ENCODE measurements at regions not wholly inside any gene's neighbourhood (a gene's known extent, or its start where the extent isn't known, plus 50 kb on each side); places are given as distances from the start of the nearest gene placed in this dataset.

- no peaks in the 10 kb centered on the region for H3K36me3 ChIP-seq (ENCODE audit: control insufficient read depth, low read length)
- no peaks in the 10 kb centered on the region for H3K9me3 ChIP-seq (ENCODE audit: control insufficient read depth, insufficient read depth, low read length)
- H3F3A ChIP-seq (ENCODE audit: control insufficient read depth, insufficient read depth) = no peaks in the 10 kb centered on the region
- TF ChIP-seq EZH2phosphoT487 (IDR thresholded peaks at IDR 0.05; ENCODE audit: borderline replicate concordance, low read length) (no peak), CTCF (IDR thresholded peaks at IDR 0.05; ENCODE audit: low read depth, low read length, poor library complexity, severe bottlenecking) (peak; percentile 35)
- no peak overlapping the region for H3K4me3 ChIP-seq (ENCODE audit: low read length)
- H3K9me2 ChIP-seq (replicated peaks; ENCODE audit: control insufficient read depth, low read length) = no peaks in the 10 kb centered on the region
- H4K20me1 ChIP-seq (ENCODE audit: control insufficient read depth, insufficient read depth, low read depth, low read length) = no peaks in the 10 kb centered on the region
- no peaks in the 10 kb centered on the region for H3K4me1 ChIP-seq (ENCODE audit: control insufficient read depth, low read length)
- no peaks in the 10 kb centered on the region for H3K27me3 ChIP-seq (ENCODE audit: control insufficient read depth, low read length)
- H3K79me2 ChIP-seq (ENCODE audit: control insufficient read depth, low read length) = no peaks in the 10 kb centered on the region
- no peak overlapping the region for H3K27ac ChIP-seq (ENCODE audit: low read depth, low read length)
- no peak overlapping the region for H3K4me2 ChIP-seq (ENCODE audit: low read length)
Observed at GRCh38 chr10:105691811-105692210, 1050.7 kb downstream of the SORCS3 start.

GRCh38 chr10:105682911-105683310, 1041.8 kb downstream of the SORCS3 start:
- H3F3A ChIP-seq (ENCODE audit: control insufficient read depth, insufficient read depth) = no peaks in the 10 kb centered on the region
- no peak overlapping the region for H3K4me2 ChIP-seq (ENCODE audit: low read length)

GRCh38 chr10:105681051-105681450, 1040.0 kb downstream of the SORCS3 start:
- Histone ChIP-seq H3K4me1 (ENCODE audit: control insufficient read depth, low read length) (no peaks in the 10 kb centered on the region), H4K20me1 (ENCODE audit: control insufficient read depth, insufficient read depth, low read depth, low read length) (no peaks in the 10 kb centered on the region), H3K27ac (ENCODE audit: low read depth, low read length) (no peak overlapping the region), H3K4me3 (ENCODE audit: low read length) (no peak overlapping the region), H3K36me3 (ENCODE audit: control insufficient read depth, low read length) (no peaks in the 10 kb centered on the region), H3K4me2 (ENCODE audit: low read length) (no peak overlapping the region), H3K27me3 (ENCODE audit: control insufficient read depth, low read length) (no peaks in the 10 kb centered on the region), H3K79me2 (ENCODE audit: control insufficient read depth, low read length) (no peaks in the 10 kb centered on the region), H3K9me3 (ENCODE audit: control insufficient read depth, insufficient read depth, low read length) (no peaks in the 10 kb centered on the region), H3K9me2 (replicated peaks; ENCODE audit: control insufficient read depth, low read length) (no peaks in the 10 kb centered on the region), H3F3A (ENCODE audit: control insufficient read depth, insufficient read depth) (no peaks in the 10 kb centered on the region)
- no peak for TF ChIP-seq EZH2phosphoT487 (IDR thresholded peaks at IDR 0.05; ENCODE audit: borderline replicate concordance, low read length)
- TF ChIP-seq CTCF (IDR thresholded peaks at IDR 0.05; ENCODE audit: low read depth, low read length, poor library complexity, severe bottlenecking) = no peak

More at GRCh38 chr10:105682911-105683310, 1041.8 kb downstream of the SORCS3 start:
- Histone ChIP-seq H4K20me1 (ENCODE audit: control insufficient read depth, insufficient read depth, low read depth, low read length) (no peaks in the 10 kb centered on the region), H3K9me3 (ENCODE audit: control insufficient read depth, insufficient read depth, low read length) (no peaks in the 10 kb centered on the region), H3K27ac (ENCODE audit: low read depth, low read length) (no peak overlapping the region), H3K4me1 (ENCODE audit: control insufficient read depth, low read length) (no peaks in the 10 kb centered on the region), H3K36me3 (ENCODE audit: control insufficient read depth, low read length) (no peaks in the 10 kb centered on the region), H3K4me3 (ENCODE audit: low read length) (no peak overlapping the region), H3K79me2 (ENCODE audit: control insufficient read depth, low read length) (no peaks in the 10 kb centered on the region), H3K9me2 (replicated peaks; ENCODE audit: control insufficient read depth, low read length) (no peaks in the 10 kb centered on the region), H3K27me3 (ENCODE audit: control insufficient read depth, low read length) (no peaks in the 10 kb centered on the region)
- TF ChIP-seq CTCF (IDR thresholded peaks at IDR 0.05; ENCODE audit: low read depth, low read length, poor library complexity, severe bottlenecking) = no peak
- TF ChIP-seq EZH2phosphoT487 (IDR thresholded peaks at IDR 0.05; ENCODE audit: borderline replicate concordance, low read length) = no peak

- Histone ChIP-seq H3K79me2 (ENCODE audit: control insufficient read depth, low read length) (no peaks in the 10 kb centered on the region), H4K20me1 (ENCODE audit: control insufficient read depth, insufficient read depth, low read depth, low read length) (no peaks in the 10 kb centered on the region), H3K4me1 (ENCODE audit: control insufficient read depth, low read length) (no peaks in the 10 kb centered on the region), H3K4me2 (ENCODE audit: low read length) (no peak overlapping the region), H3K36me3 (ENCODE audit: control insufficient read depth, low read length) (no peaks in the 10 kb centered on the region), H3K4me3 (ENCODE audit: low read length) (no peak overlapping the region), H3K27ac (ENCODE audit: low read depth, low read length) (no peak overlapping the region), H3K27me3 (ENCODE audit: control insufficient read depth, low read length) (no peaks in the 10 kb centered on the region), H3F3A (ENCODE audit: control insufficient read depth, insufficient read depth) (no peaks in the 10 kb centered on the region), H3K9me2 (replicated peaks; ENCODE audit: control insufficient read depth, low read length) (no peaks in the 10 kb centered on the region), H3K9me3 (ENCODE audit: control insufficient read depth, insufficient read depth, low read length) (no peaks in the 10 kb centered on the region)
- no peak for TF ChIP-seq CTCF (IDR thresholded peaks at IDR 0.05; ENCODE audit: low read depth, low read length, poor library complexity, severe bottlenecking)
- no peak for TF ChIP-seq EZH2phosphoT487 (IDR thresholded peaks at IDR 0.05; ENCODE audit: borderline replicate concordance, low read length)
Observed at GRCh38 chr10:105679781-105680180, 1038.7 kb downstream of the SORCS3 start.
